HCT116 (cell line): ENCODE measurements at regions not wholly inside any gene's neighbourhood (a gene's known extent, or its start where the extent isn't known, plus 50 kb on each side); places are given as distances from the start of the nearest gene placed in this dataset.

Experiments used
- ATAC-seq: fragments of 200-7000 bp; cut with Tn5 transposase; 2 replicates; pipeline ENCODE4 v1.9.1; 2020; ENCODE audit warnings: mild to moderate bottlenecking, moderate library complexity
- BruUV-seq: library from RNA; stranded (reverse); fragments of 400-500 nt; replicated peaks from 2 replicates; lab custom pipeline; 2021; lab: Mats Ljungman, UMichigan
- CTCF ChIA-PET: fragments of 300-600 bp; sonication (Branson Sonifier 250); formaldehyde crosslinking; loops from one replicate; lab custom pipeline; 2021; ENCODE audit warnings: antibody characterized with exemption; lab: Charles Lee
- POLR2A ChIA-PET: fragments of 300-600, 350-600 bp; sonication (Branson Sonifier 250); formaldehyde crosslinking; loops from one replicate; lab custom pipeline; 2021; ENCODE audit warnings: antibody characterized with exemption; lab: Charles Lee
- RAD21 ChIA-PET, 2 experiments: fragments of 300-600 bp; sonication (Branson Sonifier 250); formaldehyde crosslinking; loops; one replicate each; lab custom pipeline; 2023; ENCODE audit warnings: low total read pairs in 2 of 2; ENCODE audit not compliant: uncharacterized antibody in 2 of 2, unreplicated experiment in 2 of 2, low non-redundant PET in 1 of 2; lab: Charles Lee
- DNase-seq: peaks from one replicate; pipeline ENCODE4 v3.0.0-alpha.2; 2010; ENCODE audit warnings: low read depth, low spot score
- H2AFZ ChIP-seq: fragments of 200-600 bp; shearing (Covaris generic), sonication (generic); 2 replicates; pipeline ENCODE4 v1.6.1; 2017; ENCODE audit warnings: low read depth, mixed run types, mixed read lengths, antibody characterized with exemption, low read length; ENCODE audit not compliant: poor library complexity, severe bottlenecking
- H3K27ac ChIP-seq: 2 replicates; pipeline ENCODE4 v1.5.1; 2012; ENCODE audit warnings: low read depth, low read length
- H3K27me3 ChIP-seq: fragments of 200-600 bp; sonication (generic); 2 replicates; pipeline ENCODE4 v1.6.1; 2016; ENCODE audit warnings: mixed run types, low read length, mixed read lengths; ENCODE audit not compliant: insufficient read depth
- H3K36me3 ChIP-seq, 2 experiments: fragments of 200-500 bp in 1 of 2; fragments of 200-600 bp in 1 of 2; sonication (Bioruptor generic) in 1 of 2; sonication (generic) in 1 of 2; 2 replicates each; pipeline versions ENCODE4 v1.5.1 to v1.6.1; 2014 to 2016; ENCODE audit warnings: low read length in 2 of 2, inconsistent platforms in 1 of 2, mixed read lengths in 1 of 2, mixed run types in 1 of 2; ENCODE audit not compliant: insufficient read depth in 2 of 2, control insufficient read depth in 1 of 2
- H3K4me1 ChIP-seq, 2 experiments: fragments of 200-600 bp in 1 of 2; sonication (generic) in 1 of 2; 2 replicates each; pipeline versions ENCODE4 v1.5.1 to v1.6.1; 2012 to 2017; ENCODE audit warnings: low read length in 2 of 2, inconsistent platforms in 1 of 2, mild to moderate bottlenecking in 1 of 2, mixed read lengths in 1 of 2, mixed run types in 1 of 2, moderate library complexity in 1 of 2; ENCODE audit not compliant: insufficient read depth in 2 of 2, control insufficient read depth in 1 of 2
- H3K4me2 ChIP-seq: fragments of 200-600 bp; sonication (generic); 2 replicates; pipeline ENCODE4 v1.6.1; 2017; ENCODE audit warnings: mixed run types, low read length, mixed read lengths
- H3K4me3 ChIP-seq, 2 experiments: fragments of 200-600 bp in 1 of 2; sonication (generic) in 1 of 2; replicated peaks in 1 of 2; 2 replicates each; pipeline ENCODE4 v1.5.1; 2011 to 2016; ENCODE audit warnings: low read length in 2 of 2, control low read depth in 1 of 2, low read depth in 1 of 2, mild to moderate bottlenecking in 1 of 2, mixed read lengths in 1 of 2, mixed run types in 1 of 2
- H3K79me2 ChIP-seq: fragments of 200-600 bp; sonication (generic); 2 replicates; pipeline ENCODE4 v1.6.1; 2017; ENCODE audit warnings: mild to moderate bottlenecking, mixed run types, low read length, moderate library complexity, mixed read lengths; ENCODE audit not compliant: insufficient read depth
- H3K9ac ChIP-seq: fragments of 200-600 bp; sonication (generic); 2 replicates; pipeline ENCODE4 v1.6.1; 2016; ENCODE audit warnings: low read length, mixed read lengths
- H3K9me2 ChIP-seq: fragments of 200-600 bp; sonication (generic), shearing (Covaris generic); 2 replicates; pipeline ENCODE4 v1.6.1; 2017; ENCODE audit warnings: mixed run types, mild to moderate bottlenecking, moderate library complexity; ENCODE audit not compliant: insufficient read depth
- H3K9me3 ChIP-seq, 2 experiments: fragments of 200-500 bp in 1 of 2; fragments of 200-600 bp in 1 of 2; sonication (Bioruptor generic) in 1 of 2; sonication (generic) in 1 of 2; 2 replicates each; pipeline ENCODE4 v1.6.1; 2014 to 2017; ENCODE audit warnings: low read length in 2 of 2, mixed read lengths in 2 of 2, inconsistent platforms in 1 of 2, low read depth in 1 of 2, mild to moderate bottlenecking in 1 of 2, mixed run types in 1 of 2, moderate library complexity in 1 of 2; ENCODE audit not compliant: control insufficient read depth in 1 of 2, insufficient read depth in 1 of 2
- H4K20me1 ChIP-seq: fragments of 200-600 bp; sonication (generic), shearing (Covaris generic); 2 replicates; pipeline ENCODE4 v1.6.1; 2017; ENCODE audit warnings: mixed run types, mild to moderate bottlenecking, moderate library complexity; ENCODE audit not compliant: insufficient read depth
- CBX3 ChIP-seq: IDR thresholded peaks from 2 replicates; pipeline ENCODE4 v1.6.1; 2012; ENCODE audit warnings: low read depth
- ELF1 ChIP-seq: IDR thresholded peaks from 2 replicates; pipeline ENCODE4 v1.6.1; 2012; ENCODE audit warnings: low read depth, borderline replicate concordance
- EZH2phosphoT487 ChIP-seq: fragments of 200-600 bp; IDR thresholded peaks from 2 replicates; pipeline ENCODE4 v1.6.1; 2018; ENCODE audit warnings: antibody characterized with exemption, borderline replicate concordance
- FOSL1 ChIP-seq: IDR thresholded peaks from 2 replicates; pipeline ENCODE4 v1.6.1; 2012; ENCODE audit warnings: low read depth
- JUND ChIP-seq: IDR thresholded peaks from 2 replicates; pipeline ENCODE4 v1.6.1; 2012
- POLR2AphosphoS5 ChIP-seq: IDR thresholded peaks from 2 replicates; pipeline ENCODE4 v1.6.1; 2011; ENCODE audit warnings: mild to moderate bottlenecking, low read depth, low read length, moderate library complexity
- SIN3A ChIP-seq: IDR thresholded peaks from 2 replicates; pipeline ENCODE4 v1.6.1; 2012; ENCODE audit warnings: low read depth
- TCF7L2 ChIP-seq: IDR thresholded peaks from 2 replicates; pipeline ENCODE4 v1.7.0; 2011; ENCODE audit warnings: borderline replicate concordance, inconsistent platforms; ENCODE audit not compliant: insufficient read depth, insufficient read length; ENCODE audit errors: extremely low read depth
- intact Hi-C: fragments of 100-400 bp; cut with micrococcal nuclease; formaldehyde crosslinking; loops from 2 replicates; pipeline ENCODE4 v1.10.0; 2022
- TF ChIP-seq, protein P1 (sequence below), 3 experiments: fragments of 200-600 bp in 1 of 3; sonication (generic) in 1 of 3; IDR thresholded peaks in 2 of 3; conservative IDR thresholded peaks in 1 of 3; 2 replicates each; pipeline ENCODE4 v1.5.1; 2012 to 2017; ENCODE audit warnings: low read depth in 2 of 3, low read length in 2 of 3, antibody characterized with exemption in 1 of 3, borderline replicate concordance in 1 of 3, control low read depth in 1 of 3, mild to moderate bottlenecking in 1 of 3, mixed read lengths in 1 of 3, mixed run types in 1 of 3, moderate library complexity in 1 of 3; ENCODE audit not compliant: insufficient read depth in 1 of 3
- TF ChIP-seq, protein P2 (sequence below): IDR thresholded peaks from 2 replicates; pipeline ENCODE4 v1.6.1; 2011; ENCODE audit warnings: mild to moderate bottlenecking, low read length, moderate library complexity; ENCODE audit not compliant: insufficient replicate concordance; ENCODE audit errors: extremely low read depth
- TF ChIP-seq, protein P3 (sequence below): IDR thresholded peaks from 2 replicates; pipeline ENCODE4 v1.6.1; 2012; ENCODE audit warnings: low read depth

DNA sequence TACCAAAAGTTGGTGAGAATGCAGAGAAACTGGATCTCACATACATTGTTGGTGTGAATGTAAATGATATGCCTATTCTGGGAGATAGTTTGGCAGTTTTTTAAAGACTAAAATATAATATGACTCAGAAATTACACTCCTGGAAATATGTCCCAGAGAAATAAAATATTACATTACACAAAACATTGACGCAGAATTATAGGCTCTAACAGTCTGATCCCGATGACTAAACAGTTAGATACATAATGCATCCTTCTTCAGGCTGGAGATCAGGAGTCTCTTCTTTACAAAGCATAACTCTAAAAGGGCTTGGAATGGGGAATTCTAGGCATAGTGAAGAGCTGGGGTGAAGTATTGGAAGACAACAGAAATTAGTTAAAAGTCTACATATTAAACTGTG is 586.2 kb upstream of the NECTIN3 start:
- Histone ChIP-seq H3K36me3 (no peaks in the 10 kb centered on the region), H3K9me3 (peaks cover 0 to 3% of the 10 kb centered on the region in 2 experiments; a peak in 1 of 4 replicates), H3K9ac (no peak overlapping the region), H3K4me2 (no peak overlapping the region), H3K27me3 (no peaks in the 10 kb centered on the region), H3K27ac (no peak overlapping the region), H3K79me2 (no peaks in the 10 kb centered on the region), H3K9me2 (no peaks in the 10 kb centered on the region), H4K20me1 (no peaks in the 10 kb centered on the region), H3K4me1 (no peaks in the 10 kb centered on the region), H3K4me3 (no peak overlapping the region), H2AFZ (no peak overlapping the region)
- ChIA-PET RAD21 (no interaction called here), CTCF (no interaction called here), POLR2A (no interaction called here)
- no TSS peak for BruUV-seq
- TF ChIP-seq SIN3A, result no peak
- TF ChIP-seq JUND, result no peak
- TF ChIP-seq, protein P1, sequence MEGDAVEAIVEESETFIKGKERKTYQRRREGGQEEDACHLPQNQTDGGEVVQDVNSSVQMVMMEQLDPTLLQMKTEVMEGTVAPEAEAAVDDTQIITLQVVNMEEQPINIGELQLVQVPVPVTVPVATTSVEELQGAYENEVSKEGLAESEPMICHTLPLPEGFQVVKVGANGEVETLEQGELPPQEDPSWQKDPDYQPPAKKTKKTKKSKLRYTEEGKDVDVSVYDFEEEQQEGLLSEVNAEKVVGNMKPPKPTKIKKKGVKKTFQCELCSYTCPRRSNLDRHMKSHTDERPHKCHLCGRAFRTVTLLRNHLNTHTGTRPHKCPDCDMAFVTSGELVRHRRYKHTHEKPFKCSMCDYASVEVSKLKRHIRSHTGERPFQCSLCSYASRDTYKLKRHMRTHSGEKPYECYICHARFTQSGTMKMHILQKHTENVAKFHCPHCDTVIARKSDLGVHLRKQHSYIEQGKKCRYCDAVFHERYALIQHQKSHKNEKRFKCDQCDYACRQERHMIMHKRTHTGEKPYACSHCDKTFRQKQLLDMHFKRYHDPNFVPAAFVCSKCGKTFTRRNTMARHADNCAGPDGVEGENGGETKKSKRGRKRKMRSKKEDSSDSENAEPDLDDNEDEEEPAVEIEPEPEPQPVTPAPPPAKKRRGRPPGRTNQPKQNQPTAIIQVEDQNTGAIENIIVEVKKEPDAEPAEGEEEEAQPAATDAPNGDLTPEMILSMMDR (IDR thresholded peaks at IDR 0.05 in 2 of 3, conservative IDR thresholded peaks at IDR 0.05 in 1 of 3; ENCODE audit: borderline replicate concordance in 1 of 3, insufficient read depth in 1 of 3, low read depth in 2 of 3, low read length in 2 of 3), result no peak
- TF ChIP-seq, protein P2, sequence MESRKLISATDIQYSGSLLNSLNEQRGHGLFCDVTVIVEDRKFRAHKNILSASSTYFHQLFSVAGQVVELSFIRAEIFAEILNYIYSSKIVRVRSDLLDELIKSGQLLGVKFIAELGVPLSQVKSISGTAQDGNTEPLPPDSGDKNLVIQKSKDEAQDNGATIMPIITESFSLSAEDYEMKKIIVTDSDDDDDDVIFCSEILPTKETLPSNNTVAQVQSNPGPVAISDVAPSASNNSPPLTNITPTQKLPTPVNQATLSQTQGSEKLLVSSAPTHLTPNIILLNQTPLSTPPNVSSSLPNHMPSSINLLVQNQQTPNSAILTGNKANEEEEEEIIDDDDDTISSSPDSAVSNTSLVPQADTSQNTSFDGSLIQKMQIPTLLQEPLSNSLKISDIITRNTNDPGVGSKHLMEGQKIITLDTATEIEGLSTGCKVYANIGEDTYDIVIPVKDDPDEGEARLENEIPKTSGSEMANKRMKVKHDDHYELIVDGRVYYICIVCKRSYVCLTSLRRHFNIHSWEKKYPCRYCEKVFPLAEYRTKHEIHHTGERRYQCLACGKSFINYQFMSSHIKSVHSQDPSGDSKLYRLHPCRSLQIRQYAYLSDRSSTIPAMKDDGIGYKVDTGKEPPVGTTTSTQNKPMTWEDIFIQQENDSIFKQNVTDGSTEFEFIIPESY, result no peak
- TF ChIP-seq FOSL1, result no peak
- TF ChIP-seq ELF1, result no peak
- no peak for TF ChIP-seq EZH2phosphoT487
- no peak for TF ChIP-seq POLR2AphosphoS5
- no peak for TF ChIP-seq CBX3
- TF ChIP-seq, protein P3, sequence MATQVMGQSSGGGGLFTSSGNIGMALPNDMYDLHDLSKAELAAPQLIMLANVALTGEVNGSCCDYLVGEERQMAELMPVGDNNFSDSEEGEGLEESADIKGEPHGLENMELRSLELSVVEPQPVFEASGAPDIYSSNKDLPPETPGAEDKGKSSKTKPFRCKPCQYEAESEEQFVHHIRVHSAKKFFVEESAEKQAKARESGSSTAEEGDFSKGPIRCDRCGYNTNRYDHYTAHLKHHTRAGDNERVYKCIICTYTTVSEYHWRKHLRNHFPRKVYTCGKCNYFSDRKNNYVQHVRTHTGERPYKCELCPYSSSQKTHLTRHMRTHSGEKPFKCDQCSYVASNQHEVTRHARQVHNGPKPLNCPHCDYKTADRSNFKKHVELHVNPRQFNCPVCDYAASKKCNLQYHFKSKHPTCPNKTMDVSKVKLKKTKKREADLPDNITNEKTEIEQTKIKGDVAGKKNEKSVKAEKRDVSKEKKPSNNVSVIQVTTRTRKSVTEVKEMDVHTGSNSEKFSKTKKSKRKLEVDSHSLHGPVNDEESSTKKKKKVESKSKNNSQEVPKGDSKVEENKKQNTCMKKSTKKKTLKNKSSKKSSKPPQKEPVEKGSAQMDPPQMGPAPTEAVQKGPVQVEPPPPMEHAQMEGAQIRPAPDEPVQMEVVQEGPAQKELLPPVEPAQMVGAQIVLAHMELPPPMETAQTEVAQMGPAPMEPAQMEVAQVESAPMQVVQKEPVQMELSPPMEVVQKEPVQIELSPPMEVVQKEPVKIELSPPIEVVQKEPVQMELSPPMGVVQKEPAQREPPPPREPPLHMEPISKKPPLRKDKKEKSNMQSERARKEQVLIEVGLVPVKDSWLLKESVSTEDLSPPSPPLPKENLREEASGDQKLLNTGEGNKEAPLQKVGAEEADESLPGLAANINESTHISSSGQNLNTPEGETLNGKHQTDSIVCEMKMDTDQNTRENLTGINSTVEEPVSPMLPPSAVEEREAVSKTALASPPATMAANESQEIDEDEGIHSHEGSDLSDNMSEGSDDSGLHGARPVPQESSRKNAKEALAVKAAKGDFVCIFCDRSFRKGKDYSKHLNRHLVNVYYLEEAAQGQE, result no peak
- TF ChIP-seq TCF7L2, result no peak
- DNase-seq, result no peak
- no peak for ATAC-seq
- intact Hi-C loops, result no loop called here
